HepG2 (cell line): ENCODE measurements at regions not wholly inside any gene's neighbourhood (a gene's known extent, or its start where the extent isn't known, plus 50 kb on each side); places are given as distances from the start of the nearest gene placed in this dataset.

Experiments
- ATAC-seq: fragments of 200-7000 bp; cut with Tn5 transposase; 3 replicates; pipeline ENCODE4 v1.9.1; 2020; ENCODE audit warnings: mild to moderate bottlenecking, moderate library complexity
- BruUV-seq: library from RNA; stranded (reverse); fragments of 400-500 nt; replicated peaks from 2 replicates; lab custom pipeline; 2021; lab: Mats Ljungman, UMichigan
- CTCF ChIA-PET: fragments of 300-600 bp; formaldehyde crosslinking; extraction: SDS; loops from one replicate; lab custom pipeline; 2021; ENCODE audit warnings: low total read pairs, inconsistent platforms, low intra/inter-chr PET ratio; lab: Yijun Ruan, JAX
- POLR2A ChIA-PET: fragments of 350-600 bp; sonication (Branson Sonifier 250); formaldehyde crosslinking; loops from one replicate; lab custom pipeline; 2020; ENCODE audit warnings: antibody characterized with exemption, inconsistent platforms; lab: Yijun Ruan, JAX
- DNase-seq: peaks from one replicate; pipeline ENCODE4 v3.0.0-alpha.2; 2015; ENCODE audit warnings: low spot score
- FAIRE-seq: peaks from 3 replicates; lab custom pipeline; 2011; peaks lifted over from hg19 to GRCh38; lab: Jason Lieb, UNC
- H2AFZ ChIP-seq: one replicate; pipeline ENCODE4 v1.6.1; 2011; ENCODE audit warnings: low read length, inconsistent platforms
- H3K27ac ChIP-seq: fragments of 300-600 bp; 3 replicates; pipeline ENCODE4 v1.8.0; 2011; ENCODE audit warnings: mixed run types, mild to moderate bottlenecking, mixed read lengths, low read length, inconsistent platforms; ENCODE audit not compliant: insufficient read depth; ENCODE audit errors: extremely low read length
- H3K27me3 ChIP-seq, 2 experiments: fragments of 200-600 bp in 1 of 2; 2 replicates in 1 of 2; 3 replicates in 1 of 2; pipeline versions ENCODE4 v1.6.0 to v1.8.0; 2011; ENCODE audit warnings: low read length in 2 of 2, mild to moderate bottlenecking in 2 of 2, moderate library complexity in 2 of 2, inconsistent platforms in 1 of 2; ENCODE audit not compliant: insufficient read depth in 2 of 2, control insufficient read depth in 1 of 2
- H3K36me3 ChIP-seq, 2 experiments: fragments of 200-600 bp in 1 of 2; replicated peaks in 1 of 2; 2 replicates in 1 of 2; 3 replicates in 1 of 2; pipeline versions ENCODE4 v1.5.1 to v1.8.0; 2011; ENCODE audit warnings: low read length in 2 of 2, inconsistent platforms in 1 of 2; ENCODE audit not compliant: insufficient read depth in 2 of 2, control insufficient read depth in 1 of 2
- H3K4me1 ChIP-seq: 2 replicates; pipeline ENCODE4 v1.5.1; 2012; ENCODE audit warnings: low read length, inconsistent platforms; ENCODE audit not compliant: insufficient read depth
- H3K4me2 ChIP-seq: 2 replicates; pipeline ENCODE4 v1.6.0; 2011; ENCODE audit warnings: low read depth, low read length, inconsistent platforms
- H3K4me3 ChIP-seq, 3 experiments: fragments of 200-600 bp in 1 of 3; sonication (generic), shearing (Covaris generic) in 1 of 3; replicated peaks in 1 of 3; 2 replicates each; pipeline ENCODE4 v1.5.1; 2011 to 2016; ENCODE audit warnings: low read length in 3 of 3, inconsistent platforms in 2 of 3, low read depth in 2 of 3, mild to moderate bottlenecking in 2 of 3, control low read depth in 1 of 3, mixed read lengths in 1 of 3; ENCODE audit not compliant: insufficient read depth in 1 of 3
- H3K79me2 ChIP-seq: one replicate; pipeline ENCODE4 v1.6.1; 2011; ENCODE audit warnings: low read length, inconsistent platforms; ENCODE audit not compliant: insufficient read depth
- H3K9ac ChIP-seq: 2 replicates; pipeline ENCODE4 v1.6.0; 2011; ENCODE audit warnings: mild to moderate bottlenecking, low read depth, low read length, inconsistent platforms; ENCODE audit not compliant: insufficient read depth
- H3K9me3 ChIP-seq: 2 replicates; pipeline ENCODE4 v1.5.1; 2012; ENCODE audit warnings: mild to moderate bottlenecking, low read length
- H4K20me1 ChIP-seq: 2 replicates; pipeline ENCODE4 v1.6.0; 2011; ENCODE audit warnings: inconsistent platforms, mild to moderate bottlenecking, low read length, moderate library complexity; ENCODE audit not compliant: insufficient read depth
- GABPA ChIP-seq, 2 experiments: IDR thresholded peaks; 2 replicates each; pipeline ENCODE4 v1.6.1; 2011 to 2016; ENCODE audit warnings: low read depth in 2 of 2, low read length in 1 of 2, missing biosample characterization in 1 of 2, missing genetic modification characterization in 1 of 2
- MAFF ChIP-seq: IDR thresholded peaks from 2 replicates; pipeline ENCODE4 v1.6.1; 2011; ENCODE audit warnings: low read depth, low read length, improper control_type of control experiment
- MAFK ChIP-seq, 2 experiments: IDR thresholded peaks in 1 of 2; conservative IDR thresholded peaks in 1 of 2; 2 replicates each; pipeline ENCODE4 v1.6.1; 2011; ENCODE audit warnings: improper control_type of control experiment in 2 of 2, low read length in 2 of 2
- SAP130 ChIP-seq: IDR thresholded peaks from 2 replicates; pipeline ENCODE4 v1.6.1; 2016; ENCODE audit warnings: low read depth
- SOX6 ChIP-seq, 2 experiments: fragments of 450-650 bp in 1 of 2; sonication (generic) in 1 of 2; formaldehyde crosslinking in 1 of 2; IDR thresholded peaks; 2 replicates each; pipeline versions ENCODE4 v1.4.0 to v1.6.1; 2017 to 2020; ENCODE audit warnings: antibody characterized with exemption in 1 of 2, mild to moderate bottlenecking in 1 of 2, missing genetic modification reagents in 1 of 2
- TBL1XR1 ChIP-seq: fragments of 150-350 bp; IDR thresholded peaks from 2 replicates; pipeline ENCODE4 v1.6.1; 2014; ENCODE audit warnings: borderline replicate concordance, low read length; ENCODE audit not compliant: partially characterized antibody
- XRCC5 ChIP-seq: fragments of 200-400 bp; formaldehyde crosslinking; optimal IDR thresholded peaks from 2 replicates; pipeline ENCODE3; 2017; ENCODE audit warnings: mild to moderate bottlenecking, low read length
- ZNF724P ChIP-seq: sonication (generic); formaldehyde crosslinking; IDR thresholded peaks from 2 replicates; pipeline ENCODE4 v1.8.0; 2022; ENCODE audit warnings: missing genetic modification reagents, borderline replicate concordance
- WGBS: methylation state at CpG from one replicate; pipeline ENCODE4 v1.1.6; 2017; ENCODE audit warnings: low lambda C conversion rate; 5-methylcytosine and 5-hydroxymethylcytosine counted together
- in situ Hi-C: cut with HindIII; loops from 2 replicates; pipeline ENCODE4 v1.10.0; 2017; ENCODE audit warnings: low pct_unique_long_range_greater_than_20kb; ENCODE audit not compliant: extremely low pct_ligation_motif_present
- intact Hi-C: fragments of 100-400 bp; cut with micrococcal nuclease; formaldehyde crosslinking; loops from one replicate; pipeline ENCODE4 v1.10.0; 2022; ENCODE audit not compliant: unreplicated experiment
- TF ChIP-seq, protein P1 (sequence below): sonication (generic); formaldehyde crosslinking; IDR thresholded peaks from 2 replicates; pipeline ENCODE4 v1.4.0; 2020; ENCODE audit warnings: missing genetic modification reagents
- TF ChIP-seq, protein P2 (sequence below): IDR thresholded peaks from 2 replicates; pipeline ENCODE4 v1.6.1; 2016; ENCODE audit warnings: mild to moderate bottlenecking, missing biosample characterization, missing genetic modification reagents

DNA sequence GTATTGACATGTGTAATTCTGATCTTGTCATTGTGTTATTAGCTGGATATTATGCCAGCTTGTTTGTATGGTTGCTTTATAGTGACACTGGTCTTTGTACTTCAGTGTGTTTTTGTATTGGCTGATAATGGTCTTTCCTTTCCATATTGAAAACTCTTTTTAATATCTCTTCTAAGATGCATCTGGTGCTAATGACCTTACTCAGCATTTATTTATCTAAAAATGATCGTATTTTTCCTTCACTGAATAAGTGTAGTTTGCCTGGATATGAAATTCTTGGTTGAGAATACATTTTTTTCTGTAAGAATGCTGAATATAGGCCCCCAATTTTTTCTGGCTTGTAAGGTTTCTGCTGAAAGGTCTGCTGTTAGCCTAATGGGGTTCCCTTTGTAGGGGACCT is 465.5 kb upstream of the TMPRSS15 start:
- intact Hi-C loops (no loop called here), in situ Hi-C loops (no loop called here)
- H2AFZ ChIP-seq = no peak overlapping the region
- ChIA-PET POLR2A (no interaction called here), CTCF (no interaction called here)
- H3K27me3 ChIP-seq = no peaks in the 10 kb centered on the region; a peak in 1 of 5 replicates
- H4K20me1 ChIP-seq = no peaks in the 10 kb centered on the region
- ATAC-seq (no peak), DNase-seq (no peak), FAIRE-seq (no peak)
- peaks cover 54% of the 10 kb centered on the region for H3K9me3 ChIP-seq
- no peaks in the 10 kb centered on the region for H3K79me2 ChIP-seq
- H3K9ac ChIP-seq = no peak overlapping the region
- TF ChIP-seq MAFF = peak; percentile 85
- TF ChIP-seq, protein P1, sequence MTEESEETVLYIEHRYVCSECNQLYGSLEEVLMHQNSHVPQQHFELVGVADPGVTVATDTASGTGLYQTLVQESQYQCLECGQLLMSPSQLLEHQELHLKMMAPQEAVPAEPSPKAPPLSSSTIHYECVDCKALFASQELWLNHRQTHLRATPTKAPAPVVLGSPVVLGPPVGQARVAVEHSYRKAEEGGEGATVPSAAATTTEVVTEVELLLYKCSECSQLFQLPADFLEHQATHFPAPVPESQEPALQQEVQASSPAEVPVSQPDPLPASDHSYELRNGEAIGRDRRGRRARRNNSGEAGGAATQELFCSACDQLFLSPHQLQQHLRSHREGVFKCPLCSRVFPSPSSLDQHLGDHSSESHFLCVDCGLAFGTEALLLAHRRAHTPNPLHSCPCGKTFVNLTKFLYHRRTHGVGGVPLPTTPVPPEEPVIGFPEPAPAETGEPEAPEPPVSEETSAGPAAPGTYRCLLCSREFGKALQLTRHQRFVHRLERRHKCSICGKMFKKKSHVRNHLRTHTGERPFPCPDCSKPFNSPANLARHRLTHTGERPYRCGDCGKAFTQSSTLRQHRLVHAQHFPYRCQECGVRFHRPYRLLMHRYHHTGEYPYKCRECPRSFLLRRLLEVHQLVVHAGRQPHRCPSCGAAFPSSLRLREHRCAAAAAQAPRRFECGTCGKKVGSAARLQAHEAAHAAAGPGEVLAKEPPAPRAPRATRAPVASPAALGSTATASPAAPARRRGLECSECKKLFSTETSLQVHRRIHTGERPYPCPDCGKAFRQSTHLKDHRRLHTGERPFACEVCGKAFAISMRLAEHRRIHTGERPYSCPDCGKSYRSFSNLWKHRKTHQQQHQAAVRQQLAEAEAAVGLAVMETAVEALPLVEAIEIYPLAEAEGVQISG (CRISPR knock-in tag) = no peak
- TF ChIP-seq MAFK (conservative IDR thresholded peaks at IDR 0.05 in 1 of 2, IDR thresholded peaks at IDR 0.05 in 1 of 2; ENCODE audit: low read length in 2 of 2) = peak; percentile 73 to 92
- no peak overlapping the region for H3K27ac ChIP-seq
- H3K4me1 ChIP-seq = no peaks in the 10 kb centered on the region
- WGBS = 0% methylated on average over 1 of the region's 1 CpG
- no peaks in the 10 kb centered on the region for H3K36me3 ChIP-seq
- no peak overlapping the region for H3K4me2 ChIP-seq
- no peak overlapping the region for H3K4me3 ChIP-seq
- no TSS peak for BruUV-seq

DNA sequence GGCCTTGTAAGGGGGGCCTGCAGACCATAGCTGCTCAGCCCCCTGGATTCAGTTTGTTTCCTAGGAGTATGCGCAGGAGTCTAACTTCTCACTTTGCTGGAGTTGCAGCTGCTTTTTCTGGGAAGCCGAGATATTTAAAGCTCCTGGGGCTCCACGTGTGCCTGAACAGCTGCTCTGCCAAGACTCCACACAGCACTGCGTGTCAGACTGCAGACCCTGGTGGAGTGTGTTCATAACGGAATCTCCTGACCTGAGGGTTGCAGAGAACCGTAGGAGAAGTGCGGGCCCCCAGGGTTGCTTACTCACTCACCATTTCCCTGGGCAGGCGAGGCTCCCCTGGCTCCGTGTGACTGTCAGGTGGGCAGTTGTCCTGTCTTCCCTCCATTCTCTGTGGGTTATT is 474.3 kb upstream of the TMPRSS15 start:
- 0% methylated on average over 2 of the region's 9 CpGs for whole genome bisulfite sequencing
- ATAC-seq (no peak), FAIRE-seq (no peak), DNase-seq (no peak)
- no peaks in the 10 kb centered on the region for H4K20me1 ChIP-seq
- in situ Hi-C loops = no loop called here
- H3K4me2 ChIP-seq = no peak overlapping the region
- H3K27ac ChIP-seq = no peak overlapping the region
- intact Hi-C loops = no loop called here
- TF ChIP-seq GABPA (IDR thresholded peaks at IDR 0.05; ENCODE audit: low read depth, low read length) = no peak
- TF ChIP-seq GABPA (CRISPR knock-in tag; IDR thresholded peaks at IDR 0.05; ENCODE audit: low read depth) = no peak
- TF ChIP-seq ZNF724P (CRISPR knock-in tag) = no peak
- no peak for TF ChIP-seq TBL1XR1
- TF ChIP-seq SOX6 (IDR thresholded peaks at IDR 0.05) = no peak
- no peak for TF ChIP-seq SOX6 (CRISPR knock-in tag; IDR thresholded peaks at IDR 0.05)
- TF ChIP-seq, protein P2, sequence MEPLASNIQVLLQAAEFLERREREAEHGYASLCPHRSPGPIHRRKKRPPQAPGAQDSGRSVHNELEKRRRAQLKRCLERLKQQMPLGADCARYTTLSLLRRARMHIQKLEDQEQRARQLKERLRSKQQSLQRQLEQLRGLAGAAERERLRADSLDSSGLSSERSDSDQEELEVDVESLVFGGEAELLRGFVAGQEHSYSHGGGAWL (CRISPR knock-in tag) = no peak
- no peak for TF ChIP-seq XRCC5
- TF ChIP-seq SAP130 (CRISPR knock-in tag) = no peak
- ChIA-PET CTCF (no interaction called here), POLR2A (no interaction called here)
- H3K9me3 ChIP-seq = peaks cover 57% of the 10 kb centered on the region
- H3K9ac ChIP-seq = no peak overlapping the region
- BruUV-seq = no TSS peak
- no peaks in the 10 kb centered on the region for H3K4me1 ChIP-seq
- H3K27me3 ChIP-seq = no peaks in the 10 kb centered on the region
- H3K4me3 ChIP-seq = no peak overlapping the region
- H2AFZ ChIP-seq = no peak overlapping the region
- no peaks in the 10 kb centered on the region for H3K79me2 ChIP-seq
- no peaks in the 10 kb centered on the region for H3K36me3 ChIP-seq
